ENCODE measurements at regions not wholly inside any gene's neighbourhood (a gene's known extent, or its start where the extent isn't known, plus 50 kb on each side); places are given as distances from the start of the nearest gene placed in this dataset.

GRCh38 chr15:81516461-81516860, 142.4 kb upstream of the TMC3 start:
- no peak for TF ChIP-seq CTCF (conservative IDR thresholded peaks at IDR 0.05; ENCODE audit: low read length)
- TF ChIP-seq EZH2phosphoT487 (IDR thresholded peaks at IDR 0.05; ENCODE audit: borderline replicate concordance) = no peak

All from Loucy (cell line).